Fibroblast of pulmonary artery (primary cell): ENCODE measurements at regions not wholly inside any gene's neighbourhood (a gene's known extent, or its start where the extent isn't known, plus 50 kb on each side); places are given as distances from the start of the nearest gene placed in this dataset.

Experiments used
- DNase-seq: peaks from one replicate; pipeline ENCODE4 v3.0.0-alpha.2; 2010; ENCODE audit warnings: low read depth
- H3K4me3 ChIP-seq: replicated peaks from 2 replicates; pipeline ENCODE4 v1.5.1; 2011; ENCODE audit warnings: low read depth, mild to moderate bottlenecking, control low read depth, low read length, moderate library complexity
- TF ChIP-seq, protein P1 (sequence below): IDR thresholded peaks from 2 replicates; pipeline ENCODE4 v1.5.1; 2011; ENCODE audit warnings: mild to moderate bottlenecking, control low read depth, low read length, inconsistent platforms; ENCODE audit errors: missing control alignments

DNA sequence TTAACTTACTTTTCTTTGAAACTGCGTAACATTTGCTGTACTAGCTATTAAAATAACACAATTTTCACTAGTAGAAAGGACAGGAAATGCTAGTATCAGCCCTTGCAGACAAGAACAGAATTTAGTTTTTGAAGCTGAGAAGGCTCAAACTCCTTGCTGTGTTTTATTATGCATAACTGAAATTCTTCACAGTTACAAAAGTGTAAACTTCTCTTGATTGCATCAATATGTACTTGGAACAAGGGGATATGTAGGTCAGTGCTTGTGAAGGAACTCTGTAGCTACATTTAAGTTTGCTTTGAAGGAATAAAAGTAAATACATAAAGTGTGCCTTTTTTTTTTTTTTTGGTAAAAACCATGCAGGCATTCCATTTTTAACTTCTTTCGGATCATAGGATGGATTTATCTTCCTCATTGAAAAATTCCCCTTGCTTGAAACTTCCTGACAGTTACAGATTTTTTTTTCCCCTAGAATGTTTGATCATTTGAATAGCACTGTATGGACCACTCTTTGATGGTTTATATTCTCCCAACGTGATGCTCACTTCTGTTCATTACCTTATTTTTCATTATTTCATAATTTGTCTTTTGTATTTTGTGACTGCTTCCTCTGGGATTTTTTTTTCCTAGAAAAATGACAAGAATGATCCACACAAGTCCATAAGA lies 94.9 kb upstream of the DAB2 start:
- peak; percentile 78 for DNase-seq
- TF ChIP-seq, protein P1, sequence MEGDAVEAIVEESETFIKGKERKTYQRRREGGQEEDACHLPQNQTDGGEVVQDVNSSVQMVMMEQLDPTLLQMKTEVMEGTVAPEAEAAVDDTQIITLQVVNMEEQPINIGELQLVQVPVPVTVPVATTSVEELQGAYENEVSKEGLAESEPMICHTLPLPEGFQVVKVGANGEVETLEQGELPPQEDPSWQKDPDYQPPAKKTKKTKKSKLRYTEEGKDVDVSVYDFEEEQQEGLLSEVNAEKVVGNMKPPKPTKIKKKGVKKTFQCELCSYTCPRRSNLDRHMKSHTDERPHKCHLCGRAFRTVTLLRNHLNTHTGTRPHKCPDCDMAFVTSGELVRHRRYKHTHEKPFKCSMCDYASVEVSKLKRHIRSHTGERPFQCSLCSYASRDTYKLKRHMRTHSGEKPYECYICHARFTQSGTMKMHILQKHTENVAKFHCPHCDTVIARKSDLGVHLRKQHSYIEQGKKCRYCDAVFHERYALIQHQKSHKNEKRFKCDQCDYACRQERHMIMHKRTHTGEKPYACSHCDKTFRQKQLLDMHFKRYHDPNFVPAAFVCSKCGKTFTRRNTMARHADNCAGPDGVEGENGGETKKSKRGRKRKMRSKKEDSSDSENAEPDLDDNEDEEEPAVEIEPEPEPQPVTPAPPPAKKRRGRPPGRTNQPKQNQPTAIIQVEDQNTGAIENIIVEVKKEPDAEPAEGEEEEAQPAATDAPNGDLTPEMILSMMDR, result no peak
- H3K4me3 ChIP-seq, result no peak overlapping the region

DNA sequence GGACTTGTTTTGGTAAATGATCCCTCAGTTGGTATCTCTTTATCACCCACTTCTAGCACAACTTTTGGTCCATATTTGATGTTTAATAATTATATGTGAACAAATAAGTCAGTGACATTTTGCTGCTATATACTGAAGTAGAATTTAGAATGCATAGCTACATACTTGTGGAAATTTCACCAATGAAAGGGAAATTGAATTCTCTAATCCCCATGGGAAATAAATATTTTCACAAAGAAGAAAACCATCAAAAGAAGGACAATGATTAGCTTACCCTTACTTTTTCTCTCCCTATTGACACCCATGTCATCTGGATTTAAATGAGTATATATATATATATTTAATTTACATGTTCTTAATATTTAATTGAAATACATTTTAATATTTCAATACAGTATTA lies 94.3 kb upstream of the DAB2 start:
- no peak overlapping the region for H3K4me3 ChIP-seq

DNA sequence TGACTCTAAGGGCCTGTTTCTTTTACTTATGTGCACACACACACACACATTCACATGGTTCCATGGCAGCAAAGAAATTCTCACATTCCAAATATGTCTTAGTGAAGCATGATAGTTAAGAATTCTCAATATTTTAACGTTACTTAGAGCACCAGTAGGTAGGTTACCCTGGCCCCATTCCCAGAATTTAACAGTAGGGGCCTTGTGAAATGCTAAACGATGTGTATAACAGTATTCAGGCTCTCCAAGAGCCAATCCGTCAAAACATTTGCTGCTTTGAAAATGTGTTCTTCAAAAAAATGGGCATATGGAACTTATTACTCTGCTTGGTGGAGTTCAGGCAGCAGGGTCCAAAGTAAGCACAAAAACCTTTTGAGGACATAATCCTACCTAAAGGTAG lies 93.7 kb upstream of the DAB2 start:
- H3K4me3 ChIP-seq, result no peak overlapping the region
- peak; percentile 89 for DNase-seq
- TF ChIP-seq, protein P1, result no peak

More for the DNA sequence above, 94.3 kb upstream of the DAB2 start:
- DNase-seq, result no peak
- TF ChIP-seq, protein P1, result no peak

DNA sequence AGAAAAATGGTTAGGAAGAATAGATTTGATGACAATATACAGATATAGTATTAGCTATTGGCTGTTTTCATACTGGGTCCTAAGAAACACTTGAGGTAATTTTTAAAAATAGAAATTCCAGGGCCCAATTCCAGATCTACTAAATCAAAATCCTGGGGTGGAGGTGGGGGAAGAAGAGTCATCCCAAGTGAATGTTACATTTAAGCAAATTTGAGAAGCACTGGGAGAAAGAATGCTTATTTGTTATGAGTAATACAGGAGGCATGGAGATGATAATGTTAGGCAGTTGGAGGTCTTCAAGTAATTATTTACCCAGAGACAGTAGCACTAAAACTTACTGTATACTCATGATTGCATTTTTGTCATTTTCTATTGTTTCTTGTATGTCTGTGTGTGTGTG lies 93.0 kb upstream of the DAB2 start:
- TF ChIP-seq, protein P1, result no peak
- DNase-seq, result peak; percentile 91

DNA sequence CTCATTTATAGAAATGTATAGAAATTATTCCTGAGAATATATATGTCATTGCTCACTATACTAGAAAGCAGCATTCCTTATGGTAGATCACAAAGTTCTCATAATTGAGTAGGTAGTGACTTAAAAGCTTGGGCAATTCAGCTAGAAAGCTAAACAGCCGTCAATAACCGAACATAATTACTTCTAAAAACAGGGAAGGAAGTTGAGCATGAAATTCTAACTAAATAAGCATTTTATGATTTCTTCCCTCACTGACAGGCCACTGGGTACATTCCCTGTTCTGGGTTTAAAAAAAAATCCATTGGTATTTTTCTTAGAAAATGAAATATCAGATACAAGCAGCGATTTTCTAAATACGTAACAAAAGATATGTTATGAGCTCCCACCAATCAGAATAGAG lies 91.1 kb upstream of the DAB2 start:
- no peak overlapping the region for H3K4me3 ChIP-seq
- TF ChIP-seq, protein P1, result no peak
- no peak for DNase-seq

More for the DNA sequence above, 93.0 kb upstream of the DAB2 start:
- H3K4me3 ChIP-seq, result no peak overlapping the region

DNA sequence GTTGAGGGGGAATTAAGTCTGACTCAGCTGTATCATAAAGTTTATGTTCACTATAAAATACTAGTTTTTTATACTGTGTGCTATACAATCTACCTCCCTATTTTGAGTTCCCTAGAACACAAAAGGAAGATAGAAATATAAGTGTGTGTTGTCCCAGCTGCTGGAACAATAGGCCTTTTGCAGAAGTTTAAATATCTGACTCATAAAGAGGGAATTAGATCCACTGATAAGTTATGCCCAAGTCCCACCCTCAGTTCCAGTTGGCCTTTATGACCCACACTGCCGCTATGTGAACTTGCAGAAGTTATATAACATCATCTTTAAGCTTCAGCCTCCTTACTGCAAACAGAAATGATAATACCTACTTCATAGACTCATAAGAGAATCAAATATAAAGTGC lies 88.5 kb upstream of the DAB2 start:
- no peak for DNase-seq
- H3K4me3 ChIP-seq, result no peak overlapping the region
- TF ChIP-seq, protein P1, result no peak

DNA sequence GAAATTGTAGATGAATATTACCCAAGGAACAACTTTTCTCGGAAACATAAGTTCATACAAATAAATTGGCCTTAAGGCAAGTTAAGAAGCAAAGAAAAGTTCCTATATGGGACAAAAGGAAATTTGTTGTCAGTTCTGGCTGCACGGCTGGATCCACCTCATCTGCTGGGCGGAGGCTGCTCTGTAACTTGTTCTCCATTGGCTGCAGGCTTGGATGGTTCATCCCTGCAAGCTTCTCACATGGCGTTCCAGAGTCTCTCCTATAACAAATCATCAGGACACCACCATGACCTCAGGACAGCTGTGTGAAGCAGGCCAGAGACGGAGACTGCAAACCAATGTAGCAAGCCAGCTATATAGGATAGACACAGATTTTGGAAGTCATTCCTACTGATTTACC lies 81.4 kb upstream of the DAB2 start:
- H3K4me3 ChIP-seq, result no peak overlapping the region
- TF ChIP-seq, protein P1, result no peak
- DNase-seq, result no peak
